Activated CD4-positive, alpha-beta memory T cell treated with anti-CD3 and anti-CD28 coated beads, Interleukin-2, amount 10 ng/mL, durations not matched to agents 7 days and 5 days (primary cell): ENCODE measurements at regions not wholly inside any gene's neighbourhood (a gene's known extent, or its start where the extent isn't known, plus 50 kb on each side); places are given as distances from the start of the nearest gene placed in this dataset.

ENCODE experiments used
- CTCF ChIA-PET: fragments of 350-600 bp; sonication (Branson Sonifier 250); formaldehyde crosslinking; loops from one replicate; lab custom pipeline; 2021; ENCODE audit warnings: antibody characterized with exemption, inconsistent platforms; lab: Charles Lee
- POLR2A ChIA-PET: fragments of 350-600 bp; sonication (Branson Sonifier 250); formaldehyde crosslinking; loops from one replicate; lab custom pipeline; 2021; ENCODE audit warnings: antibody characterized with exemption; lab: Charles Lee
- DNase-seq: peaks from one replicate; pipeline ENCODE4 v3.0.0-alpha.2; 2020
- H3K27ac Mint-ChIP-seq: one replicate; pipeline ENCODE4 v1.8.0; 2021; ENCODE audit warnings: mild to moderate bottlenecking, mixed read lengths
- H3K27me3 Mint-ChIP-seq: one replicate; pipeline ENCODE4 v1.8.0; 2021; ENCODE audit warnings: mixed read lengths
- H3K36me3 Mint-ChIP-seq: one replicate; pipeline ENCODE4 v1.8.0; 2021; ENCODE audit warnings: low read depth, mixed read lengths
- H3K4me1 Mint-ChIP-seq: one replicate; pipeline ENCODE4 v1.8.0; 2021; ENCODE audit warnings: mixed read lengths
- H3K4me3 Mint-ChIP-seq: one replicate; pipeline ENCODE4 v1.8.0; 2021; ENCODE audit warnings: mild to moderate bottlenecking, mixed read lengths
- H3K9me3 Mint-ChIP-seq: one replicate; pipeline ENCODE4 v1.8.0; 2021; ENCODE audit warnings: mixed read lengths

- Mint-ChIP-seq H3K27me3 (no peaks in the 10 kb centered on the region), H3K27ac (no peak overlapping the region), H3K4me3 (no peak overlapping the region), H3K4me1 (no peaks in the 10 kb centered on the region), H3K36me3 (no peaks in the 10 kb centered on the region), H3K9me3 (peaks cover 10% of the 10 kb centered on the region)
- CTCF ChIA-PET = no interaction called here
- POLR2A ChIA-PET = no interaction called here
- DNase-seq = no peak
Measured at GRCh38 chr14:84131924-84132323, 1398.0 kb upstream of the FLRT2 start.

- no peaks in the 10 kb centered on the region for H3K36me3 Mint-ChIP-seq
- CTCF ChIA-PET = no interaction called here
- H3K27me3 Mint-ChIP-seq = no peaks in the 10 kb centered on the region
- peaks cover 8% of the 10 kb centered on the region for H3K9me3 Mint-ChIP-seq
- DNase-seq = no peak
- POLR2A ChIA-PET = no interaction called here
- no peak overlapping the region for H3K27ac Mint-ChIP-seq
- H3K4me1 Mint-ChIP-seq = no peaks in the 10 kb centered on the region
- no peak overlapping the region for H3K4me3 Mint-ChIP-seq
Measured at GRCh38 chr14:84144166-84144565, 1385.8 kb upstream of the FLRT2 start.

- Mint-ChIP-seq H3K4me3 (no peak overlapping the region), H3K27me3 (no peaks in the 10 kb centered on the region), H3K9me3 (peaks cover 12% of the 10 kb centered on the region), H3K4me1 (no peaks in the 10 kb centered on the region), H3K36me3 (no peaks in the 10 kb centered on the region), H3K27ac (no peak overlapping the region)
- POLR2A ChIA-PET = no interaction called here
- no peak for DNase-seq
- CTCF ChIA-PET = no interaction called here
Measured at GRCh38 chr14:84152452-84152851, 1377.5 kb upstream of the FLRT2 start.

GRCh38 chr14:84162633-84163032, 1367.3 kb upstream of the FLRT2 start:
- no peaks in the 10 kb centered on the region for H3K4me1 Mint-ChIP-seq
- DNase-seq = no peak
- no peak overlapping the region for H3K4me3 Mint-ChIP-seq
- peaks cover 6% of the 10 kb centered on the region for H3K9me3 Mint-ChIP-seq
- POLR2A ChIA-PET = no interaction called here
- CTCF ChIA-PET = no interaction called here
- no peaks in the 10 kb centered on the region for H3K36me3 Mint-ChIP-seq
- H3K27ac Mint-ChIP-seq = no peak overlapping the region
- H3K27me3 Mint-ChIP-seq = no peaks in the 10 kb centered on the region

- ChIA-PET POLR2A (no interaction called here), CTCF (no interaction called here)
- Mint-ChIP-seq H3K9me3 (peaks cover 3% of the 10 kb centered on the region), H3K27me3 (no peaks in the 10 kb centered on the region), H3K4me1 (no peaks in the 10 kb centered on the region), H3K36me3 (no peaks in the 10 kb centered on the region), H3K4me3 (no peak overlapping the region), H3K27ac (no peak overlapping the region)
- DNase-seq = no peak
Measured at GRCh38 chr14:84167026-84167425, 1362.9 kb upstream of the FLRT2 start.

GRCh38 chr14:84180336-84180735, 1349.6 kb upstream of the FLRT2 start:
- POLR2A ChIA-PET = no interaction called here
- no peak overlapping the region for H3K27ac Mint-ChIP-seq

GRCh38 chr14:84181072-84181471, 1348.9 kb upstream of the FLRT2 start:
- ChIA-PET CTCF (no interaction called here), POLR2A (no interaction called here)
- DNase-seq = no peak

More at GRCh38 chr14:84180336-84180735, 1349.6 kb upstream of the FLRT2 start:
- Mint-ChIP-seq H3K27me3 (no peaks in the 10 kb centered on the region), H3K4me3 (no peak overlapping the region), H3K4me1 (no peaks in the 10 kb centered on the region), H3K36me3 (no peaks in the 10 kb centered on the region), H3K9me3 (peaks cover 2% of the 10 kb centered on the region)
- CTCF ChIA-PET = no interaction called here
- DNase-seq = no peak

GRCh38 chr14:84195514-84195913, 1334.4 kb upstream of the FLRT2 start:
- Mint-ChIP-seq H3K27me3 (no peaks in the 10 kb centered on the region), H3K4me1 (no peaks in the 10 kb centered on the region), H3K4me3 (no peak overlapping the region), H3K36me3 (no peaks in the 10 kb centered on the region), H3K9me3 (peaks cover 10% of the 10 kb centered on the region), H3K27ac (no peak overlapping the region)
- DNase-seq = no peak
- CTCF ChIA-PET = no interaction called here
- POLR2A ChIA-PET = no interaction called here

More at GRCh38 chr14:84181072-84181471, 1348.9 kb upstream of the FLRT2 start:
- peaks cover 2% of the 10 kb centered on the region for H3K9me3 Mint-ChIP-seq
- no peak overlapping the region for H3K4me3 Mint-ChIP-seq
- no peak overlapping the region for H3K27ac Mint-ChIP-seq
- H3K27me3 Mint-ChIP-seq = no peaks in the 10 kb centered on the region
- no peaks in the 10 kb centered on the region for H3K36me3 Mint-ChIP-seq
- no peaks in the 10 kb centered on the region for H3K4me1 Mint-ChIP-seq

GRCh38 chr14:84197704-84198103, 1332.2 kb upstream of the FLRT2 start:
- POLR2A ChIA-PET = no interaction called here
- CTCF ChIA-PET = no interaction called here
- Mint-ChIP-seq H3K36me3 (no peaks in the 10 kb centered on the region), H3K9me3 (peaks cover 10% of the 10 kb centered on the region), H3K4me1 (no peaks in the 10 kb centered on the region), H3K27me3 (no peaks in the 10 kb centered on the region), H3K27ac (no peak overlapping the region), H3K4me3 (no peak overlapping the region)
- no peak for DNase-seq

- no peak for DNase-seq
- Mint-ChIP-seq H3K4me3 (no peak overlapping the region), H3K27me3 (no peaks in the 10 kb centered on the region), H3K36me3 (no peaks in the 10 kb centered on the region), H3K27ac (no peak overlapping the region), H3K4me1 (no peaks in the 10 kb centered on the region), H3K9me3 (peaks cover 7% of the 10 kb centered on the region)
- ChIA-PET CTCF (no interaction called here), POLR2A (no interaction called here)
Measured at GRCh38 chr14:84202486-84202885, 1327.5 kb upstream of the FLRT2 start.

GRCh38 chr14:84203896-84204295, 1326.0 kb upstream of the FLRT2 start:
- ChIA-PET POLR2A (no interaction called here), CTCF (no interaction called here)
- Mint-ChIP-seq H3K4me3 (no peak overlapping the region), H3K4me1 (no peaks in the 10 kb centered on the region), H3K36me3 (no peaks in the 10 kb centered on the region), H3K27ac (no peak overlapping the region), H3K9me3 (peaks cover 10% of the 10 kb centered on the region), H3K27me3 (no peaks in the 10 kb centered on the region)
- no peak for DNase-seq

GRCh38 chr14:84208451-84208850, 1321.5 kb upstream of the FLRT2 start:
- ChIA-PET CTCF (no interaction called here), POLR2A (no interaction called here)
- Mint-ChIP-seq H3K36me3 (no peaks in the 10 kb centered on the region), H3K9me3 (peaks cover 16% of the 10 kb centered on the region), H3K27ac (no peak overlapping the region), H3K4me1 (no peaks in the 10 kb centered on the region), H3K27me3 (no peaks in the 10 kb centered on the region), H3K4me3 (no peak overlapping the region)
- no peak for DNase-seq

GRCh38 chr14:84209031-84209430, 1320.9 kb upstream of the FLRT2 start:
- no peak for DNase-seq
- no peak overlapping the region for H3K4me3 Mint-ChIP-seq
- no peaks in the 10 kb centered on the region for H3K27me3 Mint-ChIP-seq
- ChIA-PET POLR2A (no interaction called here), CTCF (no interaction called here)
- H3K4me1 Mint-ChIP-seq = no peaks in the 10 kb centered on the region
- H3K9me3 Mint-ChIP-seq = peaks cover 16% of the 10 kb centered on the region
- no peaks in the 10 kb centered on the region for H3K36me3 Mint-ChIP-seq
- H3K27ac Mint-ChIP-seq = no peak overlapping the region

GRCh38 chr14:84217066-84217465, 1312.9 kb upstream of the FLRT2 start:
- no peak for DNase-seq
- Mint-ChIP-seq H3K27ac (no peak overlapping the region), H3K4me1 (no peaks in the 10 kb centered on the region), H3K9me3 (peaks cover 14% of the 10 kb centered on the region), H3K36me3 (no peaks in the 10 kb centered on the region), H3K4me3 (no peak overlapping the region), H3K27me3 (no peaks in the 10 kb centered on the region)
- ChIA-PET CTCF (no interaction called here), POLR2A (no interaction called here)

- no peaks in the 10 kb centered on the region for H3K36me3 Mint-ChIP-seq
- ChIA-PET CTCF (no interaction called here), POLR2A (no interaction called here)
- H3K27ac Mint-ChIP-seq = no peak overlapping the region
- no peak overlapping the region for H3K4me3 Mint-ChIP-seq
- no peaks in the 10 kb centered on the region for H3K4me1 Mint-ChIP-seq
- no peaks in the 10 kb centered on the region for H3K27me3 Mint-ChIP-seq
- H3K9me3 Mint-ChIP-seq = peaks cover 8% of the 10 kb centered on the region
- no peak for DNase-seq
Measured at GRCh38 chr14:84225268-84225667, 1304.7 kb upstream of the FLRT2 start.
